ENCODE measurements at regions not wholly inside any gene's neighbourhood (a gene's known extent, or its start where the extent isn't known, plus 50 kb on each side); places are given as distances from the start of the nearest gene placed in this dataset.

- TF ChIP-seq ELF1 (IDR thresholded peaks at IDR 0.05; ENCODE audit: borderline replicate concordance, low read depth) (no peak), POLR2A (IDR thresholded peaks at IDR 0.05; ENCODE audit: borderline replicate concordance, extremely low read depth, insufficient read depth, insufficient read length) (no peak), SIN3A (IDR thresholded peaks at IDR 0.05; ENCODE audit: low read depth) (no peak), JUND (IDR thresholded peaks at IDR 0.05) (no peak), ATF3 (IDR thresholded peaks at IDR 0.05) (no peak), TCF7L2 (IDR thresholded peaks at IDR 0.05; ENCODE audit: borderline replicate concordance, extremely low read depth, insufficient read depth, insufficient read length) (no peak), EZH2phosphoT487 (IDR thresholded peaks at IDR 0.05; ENCODE audit: borderline replicate concordance) (no peak)
These were observed 90.1 kb upstream of the TNR start (continued) for GRCh38 chr1:175833502-175833901.

DNA sequence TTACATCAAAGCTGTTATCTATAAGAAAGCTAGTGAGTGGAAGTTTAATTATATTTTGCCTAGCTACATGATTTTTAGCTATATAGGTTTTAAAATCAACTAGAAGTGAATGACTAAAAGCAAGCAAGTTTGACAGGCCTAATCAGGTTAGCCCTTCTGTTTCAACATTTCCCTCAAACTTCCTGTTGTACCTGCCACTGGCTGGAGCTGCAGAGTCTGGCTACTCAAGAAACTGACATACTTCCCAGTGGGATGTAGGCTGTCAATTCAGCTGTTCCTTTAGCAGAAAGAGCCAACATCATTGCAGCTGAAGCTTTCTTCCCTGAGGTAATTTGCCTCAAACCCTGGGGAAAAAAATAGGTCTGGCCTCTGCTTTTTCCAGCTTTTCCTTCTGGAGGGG, 87.1 kb upstream of the TNR start:
- H3K4me3 ChIP-seq (replicated peaks in 1 of 2; ENCODE audit: low read depth in 1 of 2, low read length in 2 of 2) = no peak overlapping the region
- no peaks in the 10 kb centered on the region for H3K79me2 ChIP-seq (ENCODE audit: insufficient read depth, low read length)
- ChIA-PET POLR2A (no interaction called here), RAD21 (ENCODE audit: low non-redundant PET in 1 of 2, low total read pairs in 2 of 2, uncharacterized antibody in 2 of 2, unreplicated experiment in 2 of 2) (no interaction called here), CTCF (no interaction called here)
- no peaks in the 10 kb centered on the region for H4K20me1 ChIP-seq (ENCODE audit: insufficient read depth)
- DNase-seq (ENCODE audit: low read depth, low spot score) (no peak), ATAC-seq (no peak)
- BruUV-seq (replicated peaks) = no TSS peak
- H3K9me2 ChIP-seq (ENCODE audit: insufficient read depth) = no peaks in the 10 kb centered on the region; the same call in 1 of the 2 replicates
- no peaks in the 10 kb centered on the region for H3K4me1 ChIP-seq (ENCODE audit: control insufficient read depth in 1 of 2, insufficient read depth in 2 of 2, low read length in 2 of 2)
- no peak for TF ChIP-seq YY1 (IDR thresholded peaks at IDR 0.05; ENCODE audit: extremely low read depth, insufficient replicate concordance, low read depth, low read length)
- TF ChIP-seq ZBTB33 (IDR thresholded peaks at IDR 0.05; ENCODE audit: extremely low read depth, insufficient replicate concordance, low read length) = no peak
- TF ChIP-seq POLR2A (IDR thresholded peaks at IDR 0.05; ENCODE audit: borderline replicate concordance, extremely low read depth, insufficient read depth, insufficient read length) = no peak
- TF ChIP-seq CBX3 (IDR thresholded peaks at IDR 0.05; ENCODE audit: low read depth) = no peak
- no peak for TF ChIP-seq CEBPB (IDR thresholded peaks at IDR 0.05; ENCODE audit: low read depth)
- no peak for TF ChIP-seq SRF (IDR thresholded peaks at IDR 0.05; ENCODE audit: low read depth)
- no peak for TF ChIP-seq CTCF (IDR thresholded peaks at IDR 0.05 in 2 of 3, conservative IDR thresholded peaks at IDR 0.05 in 1 of 3; ENCODE audit: borderline replicate concordance in 1 of 3, insufficient read depth in 1 of 3, low read depth in 2 of 3, low read length in 2 of 3)
- TF ChIP-seq ZNF274 (IDR thresholded peaks at IDR 0.05; ENCODE audit: low read depth, low read length) = no peak
- TF ChIP-seq ZFX (IDR thresholded peaks at IDR 0.05) = no peak
- TF ChIP-seq JUND (IDR thresholded peaks at IDR 0.05) = no peak
- no peak for TF ChIP-seq MAX (IDR thresholded peaks at IDR 0.05)
- TF ChIP-seq EZH2 (IDR thresholded peaks at IDR 0.05) = no peak
- no peak for TF ChIP-seq SP1 (IDR thresholded peaks at IDR 0.05; ENCODE audit: low read depth)
- TF ChIP-seq SIN3A (IDR thresholded peaks at IDR 0.05; ENCODE audit: low read depth) = no peak
- TF ChIP-seq TCF7L2 (IDR thresholded peaks at IDR 0.05; ENCODE audit: borderline replicate concordance, extremely low read depth, insufficient read depth, insufficient read length) = no peak
- TF ChIP-seq POLR2AphosphoS5 (IDR thresholded peaks at IDR 0.05; ENCODE audit: low read depth, low read length) = no peak
- H3K36me3 ChIP-seq (ENCODE audit: control insufficient read depth in 1 of 2, insufficient read depth in 2 of 2, low read length in 2 of 2) = no peaks in the 10 kb centered on the region
- no peak overlapping the region for H3K4me2 ChIP-seq (ENCODE audit: low read length)
- H3K9me3 ChIP-seq (ENCODE audit: control insufficient read depth in 1 of 2, insufficient read depth in 1 of 2, low read depth in 1 of 2, low read length in 2 of 2) = no peaks in the 10 kb centered on the region
- H3K27ac ChIP-seq (ENCODE audit: low read depth, low read length) = no peak overlapping the region
- H2AFZ ChIP-seq (ENCODE audit: low read depth, low read length, poor library complexity, severe bottlenecking) = no peak overlapping the region
- intact Hi-C loops (cut with micrococcal nuclease) = no loop called here
- H3K9ac ChIP-seq (ENCODE audit: low read length) = no peak overlapping the region
- H3K27me3 ChIP-seq (ENCODE audit: insufficient read depth, low read length) = no peaks in the 10 kb centered on the region; the same call in 1 of the 2 replicates
